ENCODE measurements at regions not wholly inside any gene's neighbourhood (a gene's known extent, or its start where the extent isn't known, plus 50 kb on each side); places are given as distances from the start of the nearest gene placed in this dataset.

GRCh38 chr9:38227061-38227540, 158.1 kb upstream of the SHB start:
- TF ChIP-seq POLR2A (IDR thresholded peaks at IDR 0.05) (no peak), CTCF (IDR thresholded peaks at IDR 0.05) (no peak)
